ENCODE measurements at regions not wholly inside any gene's neighbourhood (a gene's known extent, or its start where the extent isn't known, plus 50 kb on each side); places are given as distances from the start of the nearest gene placed in this dataset.
"Not testable (repeated sequence)": the region's sequence is repeated elsewhere in the genome, so short reads cannot be mapped to it uniquely, and the experiment has no call there.

GRCh38 chr9:13811876-13812275, 502.1 kb downstream of the NFIB start:
- Histone ChIP-seq H3K4me1 (ENCODE audit: control insufficient read depth, insufficient read depth, low read length) (no peaks in the 10 kb centered on the region), H3K36me3 (ENCODE audit: control insufficient read depth, insufficient read depth, low read length) (no peaks in the 10 kb centered on the region), H3K27ac (ENCODE audit: low read depth, low read length) (no peak overlapping the region), H3K27me3 (ENCODE audit: control insufficient read depth, insufficient read depth, low read length) (no peaks in the 10 kb centered on the region), H3K9me3 (ENCODE audit: control insufficient read depth, insufficient read depth, low read length) (no peaks in the 10 kb centered on the region), H3K4me3 (ENCODE audit: low read depth, low read length) (no peak overlapping the region)
- DNase-seq (ENCODE audit: low read depth in 4 of 6, low spot score in 6 of 6), result no peak

DNA sequence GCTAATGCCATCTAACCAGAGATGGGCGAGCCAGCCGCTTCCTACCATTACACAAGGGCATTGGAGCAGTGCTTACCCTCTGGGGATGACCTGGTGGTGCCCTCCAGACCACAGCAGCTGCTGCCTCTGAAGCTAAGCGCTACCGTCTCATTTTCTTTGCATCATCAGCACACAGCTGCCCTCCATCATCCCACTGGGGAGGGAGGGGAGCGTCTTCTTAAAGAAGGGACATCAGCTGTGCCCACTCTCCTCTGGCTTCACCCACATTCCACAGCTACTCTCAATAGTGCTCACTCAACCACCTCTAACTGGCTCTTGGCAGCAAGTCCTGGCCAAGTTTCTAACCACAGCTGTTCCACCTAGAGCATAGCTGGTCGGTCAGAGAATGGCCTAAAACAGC, 503.4 kb downstream of the NFIB start:
- no peak overlapping the region for H3K27ac ChIP-seq (ENCODE audit: low read depth, low read length)
- WGBS (ENCODE audit: insufficient coverage), result 79% methylated on average over 3 of the region's 6 CpGs

GRCh38 chr9:13809401-13809800, 504.5 kb downstream of the NFIB start:
- H3K27ac ChIP-seq (ENCODE audit: low read depth, low read length), result no peak overlapping the region
- H3K4me1 ChIP-seq (ENCODE audit: control insufficient read depth, insufficient read depth, low read length), result no peaks in the 10 kb centered on the region
- H3K27me3 ChIP-seq (ENCODE audit: control insufficient read depth, insufficient read depth, low read length), result no peaks in the 10 kb centered on the region
- no peak for DNase-seq (ENCODE audit: low read depth in 4 of 6, low spot score in 6 of 6)
- WGBS (ENCODE audit: insufficient coverage), result 83% methylated on average over 1 of the region's 1 CpG
- no peaks in the 10 kb centered on the region for H3K9me3 ChIP-seq (ENCODE audit: control insufficient read depth, insufficient read depth, low read length)
- no peaks in the 10 kb centered on the region for H3K36me3 ChIP-seq (ENCODE audit: control insufficient read depth, insufficient read depth, low read length)
- H3K4me3 ChIP-seq (ENCODE audit: low read depth, low read length), result no peak overlapping the region

More for the DNA sequence above, 503.4 kb downstream of the NFIB start:
- H3K4me1 ChIP-seq (ENCODE audit: control insufficient read depth, insufficient read depth, low read length), result no peaks in the 10 kb centered on the region
- DNase-seq (ENCODE audit: low read depth in 4 of 6, low spot score in 6 of 6), result peak in 1 of 6 donors; percentile 43
- H3K4me3 ChIP-seq (ENCODE audit: low read depth, low read length), result no peak overlapping the region
- no peaks in the 10 kb centered on the region for H3K9me3 ChIP-seq (ENCODE audit: control insufficient read depth, insufficient read depth, low read length)
- no peaks in the 10 kb centered on the region for H3K36me3 ChIP-seq (ENCODE audit: control insufficient read depth, insufficient read depth, low read length)
- no peaks in the 10 kb centered on the region for H3K27me3 ChIP-seq (ENCODE audit: control insufficient read depth, insufficient read depth, low read length)

DNA sequence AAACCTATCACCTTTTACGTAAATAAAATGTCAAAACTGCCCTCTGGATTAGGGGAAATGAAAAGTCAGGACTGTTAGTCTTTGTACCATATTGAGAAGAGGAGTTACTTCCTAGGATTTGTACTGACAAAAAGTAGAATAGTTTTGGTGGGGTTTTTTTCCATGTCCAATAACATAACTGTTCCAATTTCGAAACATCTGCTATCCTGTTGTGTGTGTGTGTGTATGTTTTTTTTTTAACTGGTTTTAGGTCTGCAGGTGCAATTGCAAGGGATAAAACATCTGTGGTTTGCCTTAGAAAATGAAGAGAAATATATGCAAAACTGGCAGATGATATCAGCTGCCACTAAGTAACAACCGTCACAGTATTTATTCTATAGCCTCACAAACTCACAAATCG, 506.8 kb downstream of the NFIB start:
- no peak overlapping the region for H3K4me3 ChIP-seq (ENCODE audit: low read depth, low read length)
- no peaks in the 10 kb centered on the region for H3K36me3 ChIP-seq (ENCODE audit: control insufficient read depth, insufficient read depth, low read length)
- H3K27me3 ChIP-seq (ENCODE audit: control insufficient read depth, insufficient read depth, low read length), result no peaks in the 10 kb centered on the region
- no peaks in the 10 kb centered on the region for H3K9me3 ChIP-seq (ENCODE audit: control insufficient read depth, insufficient read depth, low read length)
- WGBS (ENCODE audit: insufficient coverage), result 90% methylated on average over 2 of the region's 4 CpGs
- H3K27ac ChIP-seq (ENCODE audit: low read depth, low read length), result no peak overlapping the region
- H3K4me1 ChIP-seq (ENCODE audit: control insufficient read depth, insufficient read depth, low read length), result no peaks in the 10 kb centered on the region
- peak in 1 of 6 donors; percentile 17 for DNase-seq (ENCODE audit: low read depth in 4 of 6, low spot score in 6 of 6)

DNA sequence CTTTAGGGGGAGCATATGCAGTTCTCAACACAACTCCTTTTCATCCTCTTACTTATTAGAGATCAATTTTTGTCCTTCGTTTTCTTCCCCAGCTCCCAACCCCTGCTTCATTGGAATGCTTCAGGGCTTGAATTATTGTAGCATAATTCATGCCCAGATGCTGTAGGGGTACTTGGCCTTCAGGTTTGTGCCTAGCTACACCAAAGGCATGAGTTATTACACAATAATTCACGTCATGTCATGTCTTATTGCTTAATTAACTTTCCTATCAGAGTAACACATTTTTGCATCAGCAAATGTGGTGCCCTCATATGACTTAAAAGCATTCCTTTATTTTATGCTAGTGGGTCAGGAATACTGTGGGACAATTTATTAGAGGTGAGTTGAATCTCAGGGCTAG, 507.2 kb downstream of the NFIB start:
- 100% methylated on average over 1 of the region's 2 CpGs for WGBS (ENCODE audit: insufficient coverage)
- DNase-seq (ENCODE audit: low read depth in 4 of 6, low spot score in 6 of 6), result peak in 1 of 6 donors; percentile 50
- no peaks in the 10 kb centered on the region for H3K36me3 ChIP-seq (ENCODE audit: control insufficient read depth, insufficient read depth, low read length)
- H3K27ac ChIP-seq (ENCODE audit: low read depth, low read length), result no peak overlapping the region
- H3K4me1 ChIP-seq (ENCODE audit: control insufficient read depth, insufficient read depth, low read length), result no peaks in the 10 kb centered on the region
- H3K9me3 ChIP-seq (ENCODE audit: control insufficient read depth, insufficient read depth, low read length), result no peaks in the 10 kb centered on the region
- no peaks in the 10 kb centered on the region for H3K27me3 ChIP-seq (ENCODE audit: control insufficient read depth, insufficient read depth, low read length)
- H3K4me3 ChIP-seq (ENCODE audit: low read depth, low read length), result no peak overlapping the region

- no peaks in the 10 kb centered on the region for H3K4me1 ChIP-seq (ENCODE audit: control insufficient read depth, insufficient read depth, low read length)
- 70% methylated on average over 4 of the region's 5 CpGs for WGBS (ENCODE audit: insufficient coverage)
- H3K36me3 ChIP-seq (ENCODE audit: control insufficient read depth, insufficient read depth, low read length), result no peaks in the 10 kb centered on the region
- no peak overlapping the region for H3K27ac ChIP-seq (ENCODE audit: low read depth, low read length)
- no peaks in the 10 kb centered on the region for H3K9me3 ChIP-seq (ENCODE audit: control insufficient read depth, insufficient read depth, low read length)
- H3K27me3 ChIP-seq (ENCODE audit: control insufficient read depth, insufficient read depth, low read length), result no peaks in the 10 kb centered on the region
- no peak overlapping the region for H3K4me3 ChIP-seq (ENCODE audit: low read depth, low read length)
- peak in 1 of 6 donors; percentile 58 for DNase-seq (ENCODE audit: low read depth in 4 of 6, low spot score in 6 of 6)
Observed at GRCh38 chr9:13805546-13805945, 508.4 kb downstream of the NFIB start.

- no peaks in the 10 kb centered on the region for H3K27me3 ChIP-seq (ENCODE audit: control insufficient read depth, insufficient read depth, low read length)
- no peak overlapping the region for H3K4me3 ChIP-seq (ENCODE audit: low read depth, low read length)
- no peaks in the 10 kb centered on the region for H3K9me3 ChIP-seq (ENCODE audit: control insufficient read depth, insufficient read depth, low read length)
- no peaks in the 10 kb centered on the region for H3K4me1 ChIP-seq (ENCODE audit: control insufficient read depth, insufficient read depth, low read length)
- peak in 1 of 6 donors; percentile 14 for DNase-seq (ENCODE audit: low read depth in 4 of 6, low spot score in 6 of 6)
- H3K27ac ChIP-seq (ENCODE audit: low read depth, low read length), result no peak overlapping the region
- 97% methylated on average over 3 of the region's 4 CpGs for WGBS (ENCODE audit: insufficient coverage)
- H3K36me3 ChIP-seq (ENCODE audit: control insufficient read depth, insufficient read depth, low read length), result no peaks in the 10 kb centered on the region
Observed at GRCh38 chr9:13804532-13804931, 509.4 kb downstream of the NFIB start.

GRCh38 chr9:13800776-13801175, 513.2 kb downstream of the NFIB start:
- H3K4me1 ChIP-seq (ENCODE audit: control insufficient read depth, insufficient read depth, low read length), result no peaks in the 10 kb centered on the region
- no peaks in the 10 kb centered on the region for H3K9me3 ChIP-seq (ENCODE audit: control insufficient read depth, insufficient read depth, low read length)
- DNase-seq (ENCODE audit: low read depth in 4 of 6, low spot score in 6 of 6), result no peak
- WGBS (ENCODE audit: insufficient coverage), result no CpG with 5 or more reads among the region's 3 CpGs
- H3K27me3 ChIP-seq (ENCODE audit: control insufficient read depth, insufficient read depth, low read length), result no peaks in the 10 kb centered on the region
- H3K36me3 ChIP-seq (ENCODE audit: control insufficient read depth, insufficient read depth, low read length), result no peaks in the 10 kb centered on the region
- no peak overlapping the region for H3K4me3 ChIP-seq (ENCODE audit: low read depth, low read length)
- H3K27ac ChIP-seq (ENCODE audit: low read depth, low read length), result no peak overlapping the region

GRCh38 chr9:13797701-13798100, 516.2 kb downstream of the NFIB start:
- WGBS (ENCODE audit: insufficient coverage), result no CpG with 5 or more reads among the region's 2 CpGs
- H3K4me3 ChIP-seq (ENCODE audit: low read depth, low read length); DNase-seq (ENCODE audit: low read depth in 4 of 6, low spot score in 6 of 6): not testable (repeated sequence)

DNA sequence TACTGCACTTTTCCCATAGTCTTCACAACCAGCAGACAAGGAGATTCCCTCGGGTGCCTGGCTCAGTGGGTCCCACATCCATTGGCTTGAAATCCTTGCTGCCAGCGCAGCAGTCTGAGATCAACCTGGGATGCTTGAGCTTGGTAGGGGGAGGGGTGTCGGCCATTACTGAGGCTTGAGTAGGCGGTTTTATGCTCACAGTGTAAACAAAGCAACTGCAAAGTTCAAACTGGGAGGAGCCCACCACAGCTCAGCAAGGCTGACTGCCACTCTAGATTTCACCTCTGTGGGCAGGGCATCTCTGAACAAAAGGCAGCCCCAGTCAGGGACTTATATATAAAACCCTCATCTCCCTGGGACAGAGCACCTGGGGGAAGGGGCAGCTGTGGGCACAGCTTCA, 512.3 kb upstream of the MPDZ start:
- no peak for DNase-seq (ENCODE audit: low read depth in 4 of 6, low spot score in 6 of 6)
- no peak overlapping the region for H3K27ac ChIP-seq (ENCODE audit: low read depth, low read length)
- no peaks in the 10 kb centered on the region for H3K36me3 ChIP-seq (ENCODE audit: control insufficient read depth, insufficient read depth, low read length)
- WGBS (ENCODE audit: insufficient coverage), result 83% methylated on average over 3 of the region's 4 CpGs
- no peak overlapping the region for H3K4me3 ChIP-seq (ENCODE audit: low read depth, low read length)
- H3K27me3 ChIP-seq (ENCODE audit: control insufficient read depth, insufficient read depth, low read length), result no peaks in the 10 kb centered on the region
- H3K4me1 ChIP-seq (ENCODE audit: control insufficient read depth, insufficient read depth, low read length), result no peaks in the 10 kb centered on the region
- H3K9me3 ChIP-seq (ENCODE audit: control insufficient read depth, insufficient read depth, low read length), result no peaks in the 10 kb centered on the region

More at GRCh38 chr9:13797701-13798100, 516.2 kb downstream of the NFIB start:
- not testable (repeated sequence) for H3K27ac ChIP-seq (ENCODE audit: low read depth, low read length); H3K9me3 ChIP-seq (ENCODE audit: control insufficient read depth, insufficient read depth, low read length); H3K36me3 ChIP-seq (ENCODE audit: control insufficient read depth, insufficient read depth, low read length); H3K4me1 ChIP-seq (ENCODE audit: control insufficient read depth, insufficient read depth, low read length); H3K27me3 ChIP-seq (ENCODE audit: control insufficient read depth, insufficient read depth, low read length)

All from spinal cord (tissue), 9 donors.